ENCODE measurements at regions not wholly inside any gene's neighbourhood (a gene's known extent, or its start where the extent isn't known, plus 50 kb on each side); places are given as distances from the start of the nearest gene placed in this dataset.

- TF ChIP-seq EZH2phosphoT487 (IDR thresholded peaks at IDR 0.05; ENCODE audit: insufficient read depth, low read depth) (no peak), EZH2 (IDR thresholded peaks at IDR 0.05; ENCODE audit: insufficient read depth, poor library complexity, severe bottlenecking) (no peak)
These were observed 52.7 kb upstream of the WLS start for GRCh38 chr1:68285046-68285445.
